Epithelial cell of esophagus (primary cell): ENCODE measurements at regions not wholly inside any gene's neighbourhood (a gene's known extent, or its start where the extent isn't known, plus 50 kb on each side); places are given as distances from the start of the nearest gene placed in this dataset.

Experiments used
- DNase-seq: peaks from one replicate; pipeline ENCODE4 v3.0.0; 2010; ENCODE audit warnings: low read depth
- H3K4me3 ChIP-seq: 2 replicates; pipeline ENCODE4 v1.5.1; 2011; ENCODE audit warnings: mild to moderate bottlenecking, low read length, control low read depth
- CTCF ChIP-seq: IDR thresholded peaks from 2 replicates; pipeline ENCODE4 v1.5.1; 2011; ENCODE audit warnings: low read depth, mild to moderate bottlenecking, low read length, control low read depth, inconsistent platforms; ENCODE audit not compliant: insufficient read depth; ENCODE audit errors: missing control alignments

DNA sequence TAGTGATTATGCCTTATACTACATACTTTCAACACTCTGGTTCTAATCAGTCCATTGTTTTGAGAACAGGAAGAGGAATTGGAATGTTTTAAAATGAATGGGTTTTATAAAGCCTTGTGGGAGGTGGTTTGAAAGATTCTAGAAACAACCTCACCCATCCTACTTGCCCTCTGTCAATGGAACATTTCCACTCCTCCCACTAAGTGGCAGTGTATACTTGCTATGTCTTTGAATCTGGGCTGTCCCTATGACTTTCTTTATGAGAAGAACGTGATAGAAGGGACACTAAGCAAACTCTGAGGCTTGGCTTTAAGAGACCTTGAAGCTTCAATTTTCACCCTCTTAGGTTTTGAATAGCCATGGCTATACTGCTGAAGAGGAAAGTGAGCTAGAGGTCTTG, 611.2 kb downstream of the PPP4R3C start:
- H3K4me3 ChIP-seq, result no peak overlapping the region
- peak; percentile 38 for DNase-seq
- TF ChIP-seq CTCF, result no peak

DNA sequence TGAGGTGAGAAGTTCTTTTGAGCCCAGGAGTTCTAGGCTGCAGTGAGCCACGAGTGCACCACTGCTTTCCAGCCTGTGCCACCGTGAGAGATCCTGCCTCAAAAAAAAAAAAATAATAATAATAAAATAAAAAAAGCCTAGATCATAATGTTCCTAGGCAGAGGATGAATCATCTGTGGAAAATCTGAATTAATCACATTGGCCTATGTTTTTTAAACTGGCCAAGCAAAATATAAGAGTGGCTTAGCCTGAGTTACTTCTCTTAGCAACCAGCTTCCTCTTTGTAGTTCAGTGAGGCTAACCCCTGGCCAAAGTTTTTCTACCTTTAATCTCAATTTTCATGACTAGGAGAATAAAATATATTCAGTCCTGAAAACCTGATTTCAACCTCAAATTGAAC, 614.6 kb downstream of the PPP4R3C start:
- no peak for DNase-seq
- TF ChIP-seq CTCF, result no peak
- H3K4me3 ChIP-seq, result no peak overlapping the region

- no peak for TF ChIP-seq CTCF
- peak; percentile 3 for DNase-seq
- no peak overlapping the region for H3K4me3 ChIP-seq
These were observed 618.1 kb downstream of the PPP4R3C start for GRCh38 chrX:26845056-26845455.

GRCh38 chrX:26822448-26822847, 606.5 kb downstream of the MAGEB5 start:
- DNase-seq, result no peak
- TF ChIP-seq CTCF, result no peak
- no peak overlapping the region for H3K4me3 ChIP-seq

- no peak overlapping the region for H3K4me3 ChIP-seq
- no peak for TF ChIP-seq CTCF
These were observed 573.8 kb downstream of the MAGEB5 start for GRCh38 chrX:26789751-26790150.

GRCh38 chrX:26788402-26788998, 572.5 kb downstream of the MAGEB5 start:
- DNase-seq, result peak; percentile 0
- TF ChIP-seq CTCF, result no peak
- no peak overlapping the region for H3K4me3 ChIP-seq

More at GRCh38 chrX:26789751-26790150, 573.8 kb downstream of the MAGEB5 start:
- no peak for DNase-seq

- no peak overlapping the region for H3K4me3 ChIP-seq
- no peak for TF ChIP-seq CTCF
- DNase-seq, result peak; percentile 33
These were observed 567.7 kb downstream of the MAGEB5 start for GRCh38 chrX:26783512-26784225.
